Progenitor cell of endocrine pancreas (in vitro differentiated cells): ENCODE measurements at regions not wholly inside any gene's neighbourhood (a gene's known extent, or its start where the extent isn't known, plus 50 kb on each side); places are given as distances from the start of the nearest gene placed in this dataset.
"Not testable (repeated sequence)": the region's sequence is repeated elsewhere in the genome, so short reads cannot be mapped to it uniquely, and the experiment has no call there.

ENCODE experiments used
- DNase-seq: peaks from one replicate; pipeline ENCODE4 v3.0.0; 2021; ENCODE audit warnings: low spot score; ENCODE audit not compliant: unreplicated experiment
- H3K27ac Mint-ChIP-seq: 2 replicates; pipeline ENCODE4 v1.8.0; 2021; ENCODE audit warnings: mild to moderate bottlenecking, moderate library complexity, mixed read lengths
- H3K27me3 Mint-ChIP-seq: 2 replicates; pipeline ENCODE4 v1.8.0; 2021; ENCODE audit warnings: mixed read lengths
- H3K36me3 Mint-ChIP-seq: 2 replicates; pipeline ENCODE4 v1.8.0; 2022; ENCODE audit warnings: mixed read lengths; ENCODE audit not compliant: insufficient read depth
- H3K4me1 Mint-ChIP-seq: 2 replicates; pipeline ENCODE4 v1.8.0; 2021; ENCODE audit warnings: low read depth, mixed read lengths
- H3K4me3 Mint-ChIP-seq: 2 replicates; pipeline ENCODE4 v1.8.0; 2021; ENCODE audit warnings: low read depth, mild to moderate bottlenecking, moderate library complexity, mixed read lengths
- H3K9me3 Mint-ChIP-seq: 2 replicates; pipeline ENCODE4 v1.8.0; 2021; ENCODE audit warnings: low read depth, mixed read lengths
- CTCF ChIP-seq: fragments of 200-600 bp; sonication (generic); IDR thresholded peaks from one replicate; pipeline ENCODE4 v1.5.0; 2021; ENCODE audit warnings: antibody characterized with exemption, mild to moderate bottlenecking; ENCODE audit not compliant: unreplicated experiment

DNA sequence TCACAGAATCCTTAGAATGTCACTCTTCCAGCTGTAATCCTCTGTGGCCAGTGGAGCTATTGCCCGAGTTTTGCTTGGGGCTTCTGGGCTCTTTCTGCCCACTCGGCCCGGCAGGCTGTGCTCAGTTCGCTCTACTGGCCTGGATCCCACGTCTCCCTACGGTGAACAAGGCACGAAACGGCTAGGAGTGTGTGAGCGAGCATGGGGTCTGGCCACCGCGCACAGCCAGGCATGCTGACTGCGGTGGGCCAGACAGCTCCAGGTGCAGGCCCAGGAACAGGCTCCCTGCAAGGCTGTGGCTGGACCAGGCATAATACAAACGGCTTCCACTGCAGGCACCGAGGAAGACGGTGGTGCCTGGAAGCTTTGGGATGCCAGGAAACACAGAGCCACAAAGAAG is 2035.5 kb upstream of the ACO1 start:
- TF ChIP-seq CTCF = no peak
- no peaks in the 10 kb centered on the region for H3K4me1 Mint-ChIP-seq
- no peak for DNase-seq
- H3K9me3 Mint-ChIP-seq = no peaks in the 10 kb centered on the region
- H3K36me3 Mint-ChIP-seq = no peaks in the 10 kb centered on the region
- H3K27me3 Mint-ChIP-seq = no peaks in the 10 kb centered on the region
- H3K4me3 Mint-ChIP-seq = no peak overlapping the region
- no peak overlapping the region for H3K27ac Mint-ChIP-seq

- Mint-ChIP-seq H3K9me3 (no peaks in the 10 kb centered on the region), H3K4me3 (no peak overlapping the region), H3K36me3 (no peaks in the 10 kb centered on the region), H3K27me3 (no peaks in the 10 kb centered on the region), H3K27ac (no peak overlapping the region), H3K4me1 (no peaks in the 10 kb centered on the region)
- no peak for DNase-seq
- no peak for TF ChIP-seq CTCF
These were observed 2034.6 kb upstream of the ACO1 start for GRCh38 chr9:30349526-30350513.

DNA sequence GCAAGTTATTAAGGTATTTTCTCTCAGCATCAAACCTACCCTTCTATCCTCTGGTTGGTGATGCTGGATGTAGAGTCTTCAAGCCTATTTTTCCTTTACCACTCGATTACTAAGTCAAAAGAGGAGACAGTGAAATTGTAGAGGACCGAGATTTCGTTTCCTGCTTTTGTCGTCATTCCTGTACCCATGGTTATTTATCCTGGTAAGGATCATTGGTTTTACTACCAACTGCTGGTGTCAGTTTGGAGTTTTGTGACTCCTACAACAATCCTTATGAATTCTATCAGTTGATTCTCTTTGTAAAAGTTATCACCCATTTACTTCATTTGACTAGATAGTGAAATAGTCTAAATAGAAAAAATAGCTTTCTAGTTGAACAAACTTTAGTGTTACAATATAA is 2028.2 kb upstream of the ACO1 start:
- TF ChIP-seq CTCF = no peak
- DNase-seq = no peak
- H3K27ac Mint-ChIP-seq = no peak overlapping the region
- no peaks in the 10 kb centered on the region for H3K27me3 Mint-ChIP-seq
- H3K9me3 Mint-ChIP-seq = no peaks in the 10 kb centered on the region
- no peak overlapping the region for H3K4me3 Mint-ChIP-seq
- no peaks in the 10 kb centered on the region for H3K4me1 Mint-ChIP-seq
- H3K36me3 Mint-ChIP-seq = no peaks in the 10 kb centered on the region

- DNase-seq = no peak
- H3K4me3 Mint-ChIP-seq = no peak overlapping the region
- H3K27ac Mint-ChIP-seq = no peak overlapping the region
- no peak for TF ChIP-seq CTCF
- H3K27me3 Mint-ChIP-seq = no peaks in the 10 kb centered on the region
- no peaks in the 10 kb centered on the region for H3K36me3 Mint-ChIP-seq
- H3K9me3 Mint-ChIP-seq = no peaks in the 10 kb centered on the region
- no peaks in the 10 kb centered on the region for H3K4me1 Mint-ChIP-seq
These were observed 2022.1 kb upstream of the ACO1 start for GRCh38 chr9:30362373-30362772.

DNA sequence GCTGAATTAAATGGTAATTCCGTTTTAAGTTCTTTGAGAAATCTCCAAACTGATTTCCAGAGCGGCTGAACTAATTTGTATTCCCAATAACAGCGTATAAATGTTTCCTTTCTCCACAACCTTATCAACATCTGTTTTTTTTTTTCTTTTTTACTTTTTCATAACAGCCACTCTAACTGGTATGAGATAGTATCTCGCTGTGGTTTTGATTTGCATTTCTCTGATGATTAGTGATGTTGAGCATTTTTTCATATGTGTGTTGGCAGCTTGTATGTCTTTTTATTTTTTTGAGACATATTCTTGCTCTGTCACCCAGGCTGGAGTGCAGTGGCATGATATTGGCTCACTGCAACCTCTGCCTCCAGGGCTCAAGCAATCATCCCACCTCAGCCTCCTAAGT is 2018.3 kb upstream of the ACO1 start:
- not testable (repeated sequence) for H3K27ac Mint-ChIP-seq, H3K36me3 Mint-ChIP-seq, H3K27me3 Mint-ChIP-seq, H3K9me3 Mint-ChIP-seq, H3K4me3 Mint-ChIP-seq, DNase-seq, H3K4me1 Mint-ChIP-seq

DNA sequence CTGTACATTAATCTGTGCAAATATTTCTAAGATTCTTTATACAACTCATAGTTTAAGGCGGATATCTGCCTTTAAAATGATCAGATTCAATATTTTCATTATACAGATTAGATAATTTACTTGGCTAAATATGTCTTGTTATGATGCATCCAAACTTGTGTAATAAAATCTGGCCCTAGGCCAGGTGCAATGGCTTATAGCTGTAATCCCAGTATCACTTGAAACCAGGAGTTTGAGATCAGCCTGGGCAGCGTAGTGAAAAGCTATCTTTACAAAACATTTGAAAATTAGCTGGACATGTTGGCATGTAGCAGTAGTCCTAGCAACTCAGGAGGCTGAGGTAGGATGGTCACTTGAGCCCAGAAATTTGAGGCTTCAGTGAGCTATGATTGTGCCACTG is 2002.2 kb upstream of the ACO1 start:
- DNase-seq = no peak
- no peak overlapping the region for H3K27ac Mint-ChIP-seq
- H3K4me3 Mint-ChIP-seq = no peak overlapping the region
- no peak for TF ChIP-seq CTCF
- H3K36me3 Mint-ChIP-seq = no peaks in the 10 kb centered on the region
- no peaks in the 10 kb centered on the region for H3K4me1 Mint-ChIP-seq
- no peaks in the 10 kb centered on the region for H3K27me3 Mint-ChIP-seq
- no peaks in the 10 kb centered on the region for H3K9me3 Mint-ChIP-seq
